Panc1 (cell line): ENCODE measurements at regions not wholly inside any gene's neighbourhood (a gene's known extent, or its start where the extent isn't known, plus 50 kb on each side); places are given as distances from the start of the nearest gene placed in this dataset.
"Not testable (repeated sequence)": the region's sequence is repeated elsewhere in the genome, so short reads cannot be mapped to it uniquely, and the experiment has no call there.

Source experiments
- POLR2AphosphoS5 ChIP-seq: IDR thresholded peaks from 2 replicates; pipeline ENCODE4 v1.6.1; 2012; ENCODE audit warnings: mild to moderate bottlenecking, low read depth, low read length, moderate library complexity
- SIN3A ChIP-seq: IDR thresholded peaks from 2 replicates; pipeline ENCODE4 v1.6.1; 2012; ENCODE audit warnings: low read depth, mild to moderate bottlenecking, low read length, moderate library complexity, borderline replicate concordance; ENCODE audit not compliant: insufficient read depth
- TF ChIP-seq, protein P1 (sequence below): fragments of 450-650 bp; IDR thresholded peaks from 2 replicates; pipeline ENCODE4 v1.5.1; 2017; ENCODE audit warnings: mild to moderate bottlenecking

DNA sequence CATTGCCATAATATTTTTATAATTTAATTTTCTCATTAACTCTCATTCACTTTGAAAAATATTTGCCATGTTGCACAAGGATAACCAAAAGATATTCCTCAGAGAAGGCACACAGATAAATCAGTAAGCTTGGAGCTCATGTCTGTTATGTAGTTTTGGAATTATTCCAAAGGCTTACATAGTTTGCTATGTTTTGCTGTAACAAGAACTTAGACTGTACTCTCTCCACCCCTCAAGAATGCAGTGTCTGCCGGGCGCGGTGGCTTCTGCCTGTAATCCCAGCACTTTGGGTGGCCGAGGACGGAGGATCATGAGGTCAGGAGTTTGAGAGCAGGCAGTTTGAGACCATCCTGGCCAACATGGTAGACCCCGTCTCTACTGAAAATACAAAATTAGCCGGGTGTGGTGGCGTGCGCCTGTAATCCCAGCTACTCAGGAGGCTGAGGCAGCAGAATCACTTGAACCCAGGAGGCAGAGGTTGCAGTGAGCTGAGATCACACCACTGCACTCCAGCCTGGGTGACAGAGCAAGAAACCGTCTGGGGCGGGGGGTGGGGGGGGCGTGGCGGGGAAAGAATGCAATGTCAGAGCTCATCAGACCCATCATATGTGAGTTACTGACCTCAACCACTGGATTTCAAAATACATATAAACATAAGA lies 351.0 kb downstream of the SPATA31A6 start:
- TF ChIP-seq, protein P1, sequence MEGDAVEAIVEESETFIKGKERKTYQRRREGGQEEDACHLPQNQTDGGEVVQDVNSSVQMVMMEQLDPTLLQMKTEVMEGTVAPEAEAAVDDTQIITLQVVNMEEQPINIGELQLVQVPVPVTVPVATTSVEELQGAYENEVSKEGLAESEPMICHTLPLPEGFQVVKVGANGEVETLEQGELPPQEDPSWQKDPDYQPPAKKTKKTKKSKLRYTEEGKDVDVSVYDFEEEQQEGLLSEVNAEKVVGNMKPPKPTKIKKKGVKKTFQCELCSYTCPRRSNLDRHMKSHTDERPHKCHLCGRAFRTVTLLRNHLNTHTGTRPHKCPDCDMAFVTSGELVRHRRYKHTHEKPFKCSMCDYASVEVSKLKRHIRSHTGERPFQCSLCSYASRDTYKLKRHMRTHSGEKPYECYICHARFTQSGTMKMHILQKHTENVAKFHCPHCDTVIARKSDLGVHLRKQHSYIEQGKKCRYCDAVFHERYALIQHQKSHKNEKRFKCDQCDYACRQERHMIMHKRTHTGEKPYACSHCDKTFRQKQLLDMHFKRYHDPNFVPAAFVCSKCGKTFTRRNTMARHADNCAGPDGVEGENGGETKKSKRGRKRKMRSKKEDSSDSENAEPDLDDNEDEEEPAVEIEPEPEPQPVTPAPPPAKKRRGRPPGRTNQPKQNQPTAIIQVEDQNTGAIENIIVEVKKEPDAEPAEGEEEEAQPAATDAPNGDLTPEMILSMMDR = not testable (repeated sequence)
- TF ChIP-seq POLR2AphosphoS5, SIN3A: not testable (repeated sequence)
